SK-N-MC (cell line): ENCODE measurements at regions not wholly inside any gene's neighbourhood (a gene's known extent, or its start where the extent isn't known, plus 50 kb on each side); places are given as distances from the start of the nearest gene placed in this dataset.

Source experiments
- DNase-seq: peaks from one replicate; pipeline ENCODE4 v3.0.0-alpha.2; 2011; ENCODE audit warnings: low read depth, low spot score
- H3K27ac ChIP-seq: fragments of 200-600 bp; sonication (generic); 2 replicates; pipeline ENCODE4 v1.5.1; 2016; ENCODE audit warnings: mixed run types
- H3K36me3 ChIP-seq: fragments of 200-600 bp; sonication (generic); 2 replicates; pipeline ENCODE4 v1.6.1; 2017; ENCODE audit warnings: antibody characterized with exemption, low read length, mixed read lengths; ENCODE audit not compliant: insufficient read depth
- H3K4me3 ChIP-seq: fragments of 200-600 bp; sonication (generic); 2 replicates; pipeline ENCODE4 v1.5.1; 2016
- H3K9ac ChIP-seq: fragments of 200-600 bp; sonication (generic); 2 replicates; pipeline ENCODE4 v1.8.0; 2017; ENCODE audit warnings: mixed run types, mixed read lengths; ENCODE audit not compliant: insufficient read length
- H3K9me3 ChIP-seq: fragments of 200-600 bp; sonication (generic); 2 replicates; pipeline ENCODE4 v1.6.1; 2017; ENCODE audit warnings: low read depth, mild to moderate bottlenecking, antibody characterized with exemption, low read length, moderate library complexity, mixed read lengths
- EZH2 ChIP-seq: fragments of 200-600 bp; sonication (generic); IDR thresholded peaks from one replicate; pipeline ENCODE4 v1.6.1; 2017; ENCODE audit warnings: antibody characterized with exemption
- FOXP2 ChIP-seq: optimal IDR thresholded peaks from 2 replicates; pipeline ENCODE3; 2011; ENCODE audit warnings: mild to moderate bottlenecking, moderate library complexity; ENCODE audit not compliant: insufficient read depth; ENCODE audit errors: extremely low read length, control extremely low read depth
- POLR2AphosphoS5 ChIP-seq: IDR thresholded peaks from 2 replicates; pipeline ENCODE4 v1.6.1; 2012; ENCODE audit warnings: mild to moderate bottlenecking, low read depth, low read length, borderline replicate concordance

GRCh38 chr3:35043040-35043439, 596.3 kb upstream of the ARPP21 start:
- no peak overlapping the region for H3K4me3 ChIP-seq
- H3K9ac ChIP-seq: no peak overlapping the region
- TF ChIP-seq FOXP2 (no peak), POLR2AphosphoS5 (no peak), EZH2 (no peak)
- H3K36me3 ChIP-seq: no peaks in the 10 kb centered on the region
- DNase-seq: no peak
- H3K27ac ChIP-seq: no peak overlapping the region
- H3K9me3 ChIP-seq: no peaks in the 10 kb centered on the region

- TF ChIP-seq POLR2AphosphoS5 (no peak), FOXP2 (no peak), EZH2 (no peak)
Measured at GRCh38 chr3:35044190-35044589, 595.1 kb upstream of the ARPP21 start.

DNA sequence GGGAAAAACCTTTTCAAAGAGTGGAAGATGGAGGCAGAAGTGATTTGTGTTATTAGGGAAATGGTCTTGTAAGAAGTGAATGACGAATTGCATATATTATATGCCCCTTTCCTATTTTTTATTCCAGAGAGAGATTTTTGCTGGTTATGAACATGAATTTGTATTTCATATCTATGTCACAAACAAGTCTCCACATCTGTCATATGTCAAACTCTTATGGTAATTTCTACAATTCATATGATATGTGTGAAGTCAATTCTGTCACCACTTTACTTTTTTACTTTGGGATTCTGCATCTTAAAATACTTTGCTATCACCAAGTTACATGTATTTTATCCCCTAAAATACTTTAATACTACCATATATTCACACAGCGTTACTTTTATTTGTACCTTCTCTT, 594.2 kb upstream of the ARPP21 start:
- no peaks in the 10 kb centered on the region for H3K36me3 ChIP-seq
- no peaks in the 10 kb centered on the region for H3K9me3 ChIP-seq
- H3K4me3 ChIP-seq: no peak overlapping the region
- no peak overlapping the region for H3K9ac ChIP-seq
- H3K27ac ChIP-seq: no peak overlapping the region
- TF ChIP-seq FOXP2 (no peak), POLR2AphosphoS5 (no peak), EZH2 (no peak)
- DNase-seq: no peak

More at GRCh38 chr3:35044190-35044589, 595.1 kb upstream of the ARPP21 start:
- Histone ChIP-seq H3K9ac (no peak overlapping the region), H3K9me3 (no peaks in the 10 kb centered on the region), H3K4me3 (no peak overlapping the region), H3K36me3 (no peaks in the 10 kb centered on the region), H3K27ac (no peak overlapping the region)
- DNase-seq: no peak

GRCh38 chr3:35064761-35065160, 574.6 kb upstream of the ARPP21 start:
- no peak for TF ChIP-seq EZH2
- no peak for TF ChIP-seq FOXP2
- TF ChIP-seq POLR2AphosphoS5: no peak
- H3K36me3 ChIP-seq: no peaks in the 10 kb centered on the region
- H3K9me3 ChIP-seq: no peaks in the 10 kb centered on the region
- no peak for DNase-seq
- no peak overlapping the region for H3K27ac ChIP-seq
- no peak overlapping the region for H3K4me3 ChIP-seq
- H3K9ac ChIP-seq: no peak overlapping the region

DNA sequence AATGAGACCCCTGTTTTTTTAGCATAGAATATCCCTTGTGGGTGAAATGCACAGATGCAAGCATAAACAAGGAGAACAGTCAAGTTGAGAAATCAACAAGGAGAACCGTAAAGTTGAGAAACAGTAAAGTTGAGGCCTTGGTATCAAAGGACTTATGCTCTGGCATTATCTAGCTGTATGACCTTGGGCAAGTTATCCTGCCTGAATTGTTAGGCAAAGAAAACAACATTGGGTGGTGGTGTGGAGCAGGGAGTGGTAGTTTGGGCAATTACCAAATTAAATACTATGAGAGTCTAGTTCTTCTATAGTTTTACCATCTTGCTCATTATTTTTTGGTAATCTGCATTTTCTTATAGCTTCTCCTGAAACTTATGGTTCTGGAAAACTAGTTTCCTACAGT, 573.4 kb upstream of the ARPP21 start:
- Histone ChIP-seq H3K9me3 (no peaks in the 10 kb centered on the region), H3K9ac (no peak overlapping the region), H3K4me3 (no peak overlapping the region), H3K36me3 (no peaks in the 10 kb centered on the region), H3K27ac (no peak overlapping the region)
- no peak for TF ChIP-seq EZH2
- TF ChIP-seq POLR2AphosphoS5: no peak
- DNase-seq: no peak

DNA sequence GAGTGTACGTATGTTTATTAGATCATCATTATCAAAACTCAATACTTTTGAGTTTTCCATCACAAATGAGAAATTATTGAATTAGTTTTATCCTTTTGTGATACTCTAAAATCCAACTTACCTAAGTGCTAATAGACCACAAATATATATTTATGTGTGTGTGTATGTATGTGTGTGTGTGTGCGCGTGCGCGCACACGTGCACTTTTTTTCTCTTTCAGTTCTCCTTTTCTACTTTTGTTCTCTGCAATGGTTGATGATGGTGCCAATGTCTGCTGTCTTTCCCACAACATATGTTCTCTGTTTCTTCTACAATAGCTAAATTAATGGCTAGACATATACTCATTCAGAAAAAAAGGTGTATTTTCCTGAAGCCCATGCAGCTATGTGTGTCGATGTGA, 571.6 kb upstream of the ARPP21 start:
- no peak for DNase-seq
- Histone ChIP-seq H3K9ac (no peak overlapping the region), H3K27ac (no peak overlapping the region), H3K36me3 (no peaks in the 10 kb centered on the region), H3K9me3 (no peaks in the 10 kb centered on the region), H3K4me3 (no peak overlapping the region)
- no peak for TF ChIP-seq POLR2AphosphoS5
- TF ChIP-seq FOXP2: no peak
- no peak for TF ChIP-seq EZH2

DNA sequence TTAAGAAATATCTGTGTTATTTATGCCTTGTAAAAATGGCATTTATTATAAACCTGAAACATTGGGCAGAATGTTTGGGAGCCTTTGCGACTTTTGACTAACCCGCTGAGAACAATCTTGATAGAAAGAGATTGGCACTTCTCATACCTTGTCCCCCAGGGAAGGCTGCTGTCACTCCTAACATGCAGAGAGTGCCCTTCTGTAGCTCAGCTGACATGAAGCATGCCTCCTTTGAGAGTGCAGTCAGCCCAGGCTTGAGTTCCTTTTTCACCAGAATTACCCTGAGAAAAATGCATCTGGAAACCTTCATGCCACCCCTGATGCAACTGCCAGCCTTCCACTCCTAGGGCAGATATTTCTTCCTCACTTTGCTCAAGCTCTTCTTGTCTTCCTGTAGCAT, 569.2 kb upstream of the ARPP21 start:
- no peak overlapping the region for H3K4me3 ChIP-seq
- H3K27ac ChIP-seq: no peak overlapping the region
- H3K9ac ChIP-seq: no peak overlapping the region
- no peaks in the 10 kb centered on the region for H3K36me3 ChIP-seq
- no peak for TF ChIP-seq FOXP2
- TF ChIP-seq POLR2AphosphoS5: no peak
- no peak for TF ChIP-seq EZH2
- no peaks in the 10 kb centered on the region for H3K9me3 ChIP-seq
- DNase-seq: no peak

- no peak for DNase-seq
- H3K9ac ChIP-seq: no peak overlapping the region
- no peaks in the 10 kb centered on the region for H3K9me3 ChIP-seq
- H3K36me3 ChIP-seq: no peaks in the 10 kb centered on the region
- H3K4me3 ChIP-seq: no peak overlapping the region
- TF ChIP-seq FOXP2: no peak
- no peak for TF ChIP-seq EZH2
- TF ChIP-seq POLR2AphosphoS5: no peak
- no peak overlapping the region for H3K27ac ChIP-seq
Measured at GRCh38 chr3:35071772-35072171, 567.6 kb upstream of the ARPP21 start.

DNA sequence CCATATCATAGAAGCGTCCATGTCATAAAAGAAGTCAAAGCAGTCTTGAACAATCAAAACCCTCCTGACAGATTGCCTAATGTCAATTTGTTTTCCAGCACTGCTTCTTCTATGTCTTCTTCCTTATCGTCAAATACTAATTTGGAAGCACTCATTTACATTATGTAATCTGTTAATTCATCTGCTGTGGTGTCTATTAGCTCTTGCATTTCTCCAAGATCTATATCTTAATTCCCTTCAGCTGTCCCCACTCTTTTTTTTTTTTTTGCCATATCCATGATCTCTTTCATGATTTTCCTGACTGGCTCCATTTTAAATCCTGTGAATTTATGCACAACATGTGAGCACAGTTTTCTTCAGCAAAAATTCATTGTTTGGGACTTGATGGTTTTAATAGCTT, 560.5 kb upstream of the ARPP21 start:
- Histone ChIP-seq H3K9me3 (no peaks in the 10 kb centered on the region), H3K27ac (no peak overlapping the region), H3K4me3 (no peak overlapping the region), H3K9ac (no peak overlapping the region), H3K36me3 (no peaks in the 10 kb centered on the region)
- DNase-seq: no peak
- no peak for TF ChIP-seq EZH2
- TF ChIP-seq FOXP2: no peak
- no peak for TF ChIP-seq POLR2AphosphoS5
